Activated T-cell treated with anti-CD3 and anti-CD28 coated beads, Interleukin-2, amount 50 U/mL, for 1 hour (primary cell): ENCODE measurements at regions not wholly inside any gene's neighbourhood (a gene's known extent, or its start where the extent isn't known, plus 50 kb on each side); places are given as distances from the start of the nearest gene placed in this dataset.
"Not testable (repeated sequence)": the region's sequence is repeated elsewhere in the genome, so short reads cannot be mapped to it uniquely, and the experiment has no call there.

ENCODE experiments used
- DNase-seq: peaks from one replicate; pipeline ENCODE4 v3.0.0-alpha.2; 2020

- no peak for DNase-seq
These were observed 52.3 kb downstream of the MRPL57 start for GRCh38 chr13:21228738-21229137.

- no peak for DNase-seq
These were observed 53.0 kb downstream of the MRPL57 start for GRCh38 chr13:21229241-21230024.

- DNase-seq: no peak
These were observed 54.1 kb downstream of the MRPL57 start for GRCh38 chr13:21230516-21230915.

GRCh38 chr13:21231426-21231940 lies 55.0 kb downstream of the MRPL57 start:
- DNase-seq: no peak

GRCh38 chr13:21232196-21232595 lies 55.7 kb downstream of the MRPL57 start:
- DNase-seq: no peak

- DNase-seq: no peak
These were observed 56.1 kb downstream of the MRPL57 start for GRCh38 chr13:21232599-21232998.

- DNase-seq: no peak
These were observed 56.6 kb downstream of the MRPL57 start for GRCh38 chr13:21233086-21233485.

- DNase-seq: no peak
These were observed 58.1 kb downstream of the MRPL57 start for GRCh38 chr13:21234526-21234925.

- DNase-seq: no peak
These were observed 58.7 kb downstream of the MRPL57 start for GRCh38 chr13:21235174-21235573.

GRCh38 chr13:21237081-21237480 lies 60.6 kb downstream of the MRPL57 start:
- no peak for DNase-seq

- DNase-seq: no peak
These were observed 61.8 kb downstream of the MRPL57 start for GRCh38 chr13:21238267-21238666.

- no peak for DNase-seq
These were observed 64.1 kb downstream of the MRPL57 start for GRCh38 chr13:21240586-21240985.

- no peak for DNase-seq
These were observed 65.8 kb downstream of the MRPL57 start for GRCh38 chr13:21242236-21242635.

- no peak for DNase-seq
These were observed 66.8 kb downstream of the MRPL57 start for GRCh38 chr13:21243045-21243897.

- not testable (repeated sequence) for DNase-seq
These were observed 67.4 kb downstream of the MRPL57 start for GRCh38 chr13:21243898-21244184.

- no peak for DNase-seq
These were observed 70.4 kb downstream of the MRPL57 start for GRCh38 chr13:21246761-21247452.

GRCh38 chr13:21256351-21256761 lies 79.9 kb downstream of the MRPL57 start:
- no peak for DNase-seq

- DNase-seq: no peak
These were observed 80.4 kb downstream of the MRPL57 start for GRCh38 chr13:21256891-21257290.

GRCh38 chr13:21259571-21260455 lies 83.4 kb downstream of the MRPL57 start:
- DNase-seq: no peak

- not testable (repeated sequence) for DNase-seq
These were observed 84.3 kb downstream of the MRPL57 start for GRCh38 chr13:21260561-21261290.

- DNase-seq: not testable (repeated sequence)
These were observed 85.2 kb downstream of the MRPL57 start for GRCh38 chr13:21261487-21262216.
